ENCODE measurements at regions not wholly inside any gene's neighbourhood (a gene's known extent, or its start where the extent isn't known, plus 50 kb on each side); places are given as distances from the start of the nearest gene placed in this dataset.
"Not testable (repeated sequence)": the region's sequence is repeated elsewhere in the genome, so short reads cannot be mapped to it uniquely, and the experiment has no call there.

DNA sequence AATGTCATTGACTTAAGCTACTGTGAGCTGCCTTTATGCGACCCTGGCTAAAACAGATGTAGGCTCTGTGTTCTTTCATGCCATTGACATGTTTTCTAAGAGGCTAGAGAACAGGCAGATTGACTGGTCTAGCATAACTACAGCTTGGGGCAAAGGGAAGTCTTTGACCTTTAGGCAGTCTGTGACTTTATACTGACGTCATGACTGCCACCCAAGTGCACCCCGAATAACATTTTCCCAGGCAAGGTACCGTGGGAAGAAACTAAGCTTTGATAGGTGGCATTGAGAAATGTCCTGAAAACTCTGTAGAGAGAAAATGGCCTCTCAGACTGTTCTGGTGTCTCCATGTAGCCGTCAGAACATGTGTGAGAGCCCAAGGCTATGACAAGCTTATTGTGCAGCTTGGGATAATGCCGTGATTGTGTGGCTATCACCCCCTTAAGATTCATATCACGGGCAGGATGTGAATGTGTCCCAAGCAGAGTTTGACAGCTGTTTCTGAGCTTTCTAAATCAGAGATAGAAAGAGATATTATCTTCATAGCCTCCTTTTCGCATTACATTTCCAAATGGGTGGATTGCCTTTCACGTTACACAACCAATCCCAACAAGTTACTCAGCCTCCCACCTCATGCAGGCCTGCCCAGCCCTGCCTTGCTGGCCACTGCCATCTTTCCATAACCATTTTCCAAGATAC lies 672.2 kb upstream of the ACVR2A start:
- DNase-seq: no peak

DNA sequence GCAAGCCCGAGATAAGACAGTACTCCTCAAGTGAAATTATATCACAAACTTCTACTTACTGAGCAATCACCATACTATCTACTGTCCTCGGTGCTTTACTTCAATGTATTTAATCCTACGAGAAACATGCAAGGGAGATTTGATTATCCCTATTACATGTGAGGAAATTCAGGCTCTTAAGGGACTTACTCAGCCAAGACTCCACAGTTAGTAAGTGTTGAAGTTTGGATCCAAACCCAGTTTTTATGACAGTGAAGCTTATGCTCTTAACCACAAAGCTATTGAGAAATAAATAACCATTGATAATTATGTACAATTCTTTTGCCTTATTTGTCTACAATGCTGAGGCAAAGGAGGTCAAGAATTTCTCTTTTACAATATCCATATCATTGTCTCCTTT lies 672.9 kb upstream of the ACVR2A start:
- no peak for DNase-seq

DNA sequence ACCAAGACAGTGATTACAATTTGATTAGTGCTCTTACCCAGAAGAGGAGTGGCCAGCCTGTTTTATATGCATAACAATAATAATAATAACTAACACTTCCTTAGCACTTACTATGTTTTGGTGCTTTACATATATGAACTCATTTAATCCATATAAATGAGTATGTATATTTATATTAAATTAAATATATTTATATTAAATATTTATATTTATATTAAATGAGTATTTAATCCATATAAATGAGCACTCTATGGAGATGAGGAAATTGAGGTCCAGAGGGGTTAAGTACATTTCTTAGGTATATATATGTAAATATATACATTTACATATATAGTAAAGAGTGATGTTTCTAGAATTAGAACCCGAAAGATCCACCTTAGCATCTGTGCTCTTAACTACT lies 673.9 kb upstream of the ACVR2A start:
- no peak for DNase-seq

DNA sequence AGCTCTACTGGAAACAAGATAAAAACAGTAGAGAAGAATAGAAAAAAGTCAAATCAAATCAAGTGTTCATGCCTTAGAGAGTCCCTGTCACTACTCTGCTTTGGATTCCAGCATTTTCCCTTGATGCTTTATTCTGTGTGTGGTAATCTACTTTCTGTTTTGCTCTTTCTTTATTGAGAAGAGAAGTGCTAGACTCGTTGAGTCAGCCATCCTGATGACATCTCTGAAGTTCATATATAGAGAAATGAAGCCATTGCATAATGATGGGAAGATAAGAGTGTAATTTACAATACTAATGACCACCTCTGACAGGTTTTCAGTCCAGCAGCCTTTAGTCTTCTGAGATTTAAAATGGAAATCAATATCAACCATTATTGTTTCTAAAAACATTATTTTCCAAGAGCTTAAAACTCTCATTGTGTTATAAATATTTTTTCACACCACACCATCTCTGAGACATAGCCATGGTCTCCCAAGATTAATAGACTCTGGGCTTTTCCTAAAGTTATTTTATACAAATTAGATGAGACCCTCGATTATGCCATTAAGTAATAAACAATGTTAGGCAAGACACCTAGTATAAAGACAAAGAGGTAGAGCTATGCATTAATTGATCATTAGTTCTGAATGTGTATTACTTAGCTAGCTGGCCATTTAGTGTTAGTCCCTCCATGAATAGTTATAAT lies 679.0 kb upstream of the ACVR2A start:
- no peak for DNase-seq

DNA sequence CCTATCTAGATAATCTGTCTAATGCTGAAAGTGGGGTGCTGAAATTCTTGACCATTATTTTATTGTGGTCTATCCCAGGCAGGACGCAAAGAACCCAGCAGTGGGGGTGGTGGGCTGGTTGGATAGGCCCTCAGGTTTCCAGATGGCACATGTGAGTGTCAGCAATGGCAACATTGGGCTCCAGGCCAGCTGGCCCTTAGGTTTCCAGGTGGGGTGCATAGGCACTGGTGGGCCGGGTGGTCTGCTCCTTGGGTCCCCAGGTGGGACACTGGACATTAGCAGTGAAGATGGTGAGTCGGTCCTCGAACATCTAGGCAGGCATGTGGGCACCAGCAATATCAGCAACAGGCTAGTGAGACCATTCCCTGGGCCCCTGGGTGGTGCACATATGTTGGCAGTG lies 680.3 kb upstream of the ACVR2A start:
- DNase-seq: no peak

DNA sequence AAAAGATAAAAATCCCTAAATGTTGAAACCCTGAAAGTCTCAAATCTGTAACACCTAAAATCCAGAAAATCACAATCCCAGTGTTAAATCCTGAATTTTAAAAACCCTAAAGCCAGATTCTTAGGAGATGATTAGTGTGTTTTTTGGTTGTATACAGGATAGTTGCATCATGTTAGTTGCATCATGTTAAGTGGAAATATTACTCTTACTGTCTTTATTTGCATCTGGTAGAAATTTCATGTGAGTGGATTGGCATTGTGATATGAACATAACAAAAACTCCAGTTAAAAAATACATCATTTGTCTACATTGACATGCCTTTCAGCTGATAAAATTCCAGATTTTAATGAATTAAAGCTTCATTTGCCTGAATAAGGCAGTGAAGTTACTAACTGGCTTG lies 683.1 kb upstream of the ACVR2A start:
- no peak for DNase-seq

DNA sequence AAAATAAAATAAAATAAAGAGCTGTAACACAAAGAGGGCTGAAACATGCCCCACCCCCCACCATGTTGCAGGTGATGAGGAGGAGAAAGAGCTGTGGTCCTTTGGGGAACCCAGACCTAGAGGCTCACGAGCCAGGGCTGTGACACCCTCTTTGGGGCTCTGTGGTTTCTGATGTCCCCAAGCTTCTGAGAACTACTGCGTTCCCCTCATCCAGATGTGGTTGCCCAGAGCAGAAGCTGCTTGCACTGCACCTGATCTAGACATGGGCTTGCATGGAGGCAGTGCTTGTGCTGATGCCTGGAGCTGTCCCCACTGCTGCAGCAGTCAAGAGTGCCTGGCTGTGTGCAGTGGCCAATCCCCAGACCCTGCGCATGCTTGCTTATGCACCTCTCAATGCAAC lies 687.9 kb upstream of the ACVR2A start:
- no peak for DNase-seq

DNA sequence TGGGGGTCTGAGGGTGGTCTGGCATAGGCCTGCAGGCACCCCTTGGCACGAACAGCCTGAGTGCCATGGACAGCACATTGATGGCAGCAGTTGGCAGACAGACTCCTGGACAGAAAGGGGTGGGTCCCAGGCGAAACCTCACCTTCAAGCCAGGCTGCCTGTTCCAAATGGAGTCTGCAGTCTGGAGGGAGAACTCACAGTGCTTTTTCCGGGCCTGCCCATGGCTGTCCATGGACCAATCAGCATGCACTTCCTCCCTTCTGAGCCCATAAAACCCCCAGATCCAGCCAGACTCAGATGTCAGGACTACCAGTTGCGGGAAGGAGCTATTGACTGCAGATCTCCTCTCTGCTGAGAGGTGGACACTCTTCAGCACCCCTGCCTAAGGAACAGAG lies 694.6 kb upstream of the ACVR2A start:
- DNase-seq: no peak

DNA sequence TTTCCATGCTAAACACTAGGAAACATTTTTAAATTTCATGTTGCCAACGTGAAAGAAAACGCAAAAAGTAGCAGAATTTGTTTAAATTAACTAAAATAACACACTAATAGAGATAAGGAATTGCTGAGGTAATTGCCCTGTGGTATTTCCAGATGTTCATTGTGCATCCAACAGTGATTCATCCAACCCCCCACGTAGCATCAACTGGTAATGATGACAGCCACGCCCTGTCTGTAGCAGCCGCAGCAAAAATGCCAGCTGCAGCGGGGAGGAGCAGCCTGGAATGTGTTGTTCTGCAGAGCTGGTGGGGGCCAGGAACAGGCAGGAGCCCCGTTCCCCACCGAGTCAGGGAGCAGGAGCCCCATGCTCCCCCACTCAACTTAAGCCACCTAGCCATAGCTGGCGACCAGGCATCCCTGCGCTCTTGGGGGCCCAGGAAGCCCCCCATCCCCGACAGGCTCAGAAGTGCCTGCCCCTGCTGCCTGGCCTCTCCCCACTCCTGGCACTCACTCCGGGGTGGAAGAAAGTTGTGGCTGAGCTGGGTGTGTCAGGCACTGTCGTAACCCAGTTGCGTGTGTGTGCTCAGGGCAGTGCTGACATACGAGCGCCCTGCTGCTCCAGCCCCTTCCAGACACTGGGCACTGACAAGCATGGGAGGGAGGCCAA lies 695.1 kb upstream of the ACVR2A start:
- DNase-seq: no peak

DNA sequence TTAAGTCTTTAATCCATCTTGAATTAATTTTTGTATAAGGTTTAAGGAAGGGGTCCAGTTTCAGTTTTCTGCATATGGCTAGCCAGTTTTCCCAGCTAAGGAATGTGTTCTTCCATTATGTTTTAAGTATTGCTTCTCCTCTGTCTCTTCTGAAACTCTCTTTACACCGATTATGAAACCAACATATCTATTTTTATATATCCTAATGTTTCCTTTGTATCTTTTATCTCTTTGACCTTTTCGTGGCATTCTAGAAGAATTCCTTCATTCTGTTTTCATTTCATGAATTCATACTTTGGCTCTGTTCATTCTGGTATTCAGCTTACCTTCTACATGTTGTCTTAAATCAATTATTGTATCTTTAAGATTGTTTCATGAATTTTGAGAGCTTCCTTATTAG lies 697.0 kb upstream of the ACVR2A start:
- DNase-seq: no peak

DNA sequence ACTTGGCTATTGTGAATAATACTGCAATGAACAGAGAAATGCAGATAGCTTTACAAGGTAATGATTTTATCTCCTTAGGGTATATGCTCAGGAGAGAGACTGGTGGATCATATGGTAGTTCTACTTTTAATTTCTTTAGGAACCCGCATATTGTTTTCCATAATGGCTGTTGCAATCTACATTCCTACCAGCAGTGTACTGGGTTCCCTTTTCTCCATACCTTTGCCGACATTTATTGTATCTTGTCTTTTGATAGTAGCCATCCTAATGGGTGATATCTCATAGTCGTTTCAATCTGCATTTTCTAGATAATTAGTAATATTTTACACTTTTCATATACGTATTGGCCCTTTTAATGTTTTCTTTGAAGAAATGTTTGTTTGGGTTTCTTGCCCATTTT lies 702.9 kb upstream of the ACVR2A start:
- DNase-seq: no peak

DNA sequence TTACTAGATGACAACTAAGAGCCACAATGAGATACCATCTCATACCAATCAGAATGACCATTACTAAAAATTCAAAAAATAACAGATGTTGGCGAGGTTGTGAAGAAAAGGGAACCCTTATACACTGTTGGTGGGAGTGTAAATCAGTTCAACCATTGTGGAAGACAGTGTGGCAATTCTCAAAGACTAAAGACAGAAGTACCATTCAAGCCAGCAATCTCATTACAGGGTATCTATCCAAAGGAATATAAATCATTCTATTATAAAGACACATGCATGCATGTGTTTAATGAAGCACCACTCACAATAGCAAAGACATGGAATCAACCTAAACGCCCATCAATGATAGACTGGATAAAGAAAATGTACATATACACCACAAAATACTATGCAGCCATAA lies 705.1 kb upstream of the ACVR2A start:
- DNase-seq: not testable (repeated sequence)

DNA sequence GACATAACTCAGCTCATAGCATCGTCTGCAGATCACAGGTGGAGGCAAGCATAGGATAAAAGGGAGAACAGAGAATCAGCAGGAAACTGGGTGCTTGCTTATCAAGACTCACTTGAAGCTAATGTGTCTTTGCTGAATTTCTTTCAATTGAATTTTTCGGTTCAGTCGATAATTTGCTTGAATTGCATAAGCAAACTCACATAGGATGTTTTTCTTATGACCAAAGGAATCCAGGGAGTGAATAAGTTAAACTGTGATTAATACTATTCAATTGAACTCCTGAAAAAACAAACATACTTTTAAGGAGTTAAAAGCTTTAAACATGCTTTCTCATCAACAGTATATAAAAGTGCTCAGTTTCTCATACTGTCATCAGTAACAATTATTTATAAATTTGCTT lies 707.1 kb upstream of the ACVR2A start:
- DNase-seq: no peak

DNA sequence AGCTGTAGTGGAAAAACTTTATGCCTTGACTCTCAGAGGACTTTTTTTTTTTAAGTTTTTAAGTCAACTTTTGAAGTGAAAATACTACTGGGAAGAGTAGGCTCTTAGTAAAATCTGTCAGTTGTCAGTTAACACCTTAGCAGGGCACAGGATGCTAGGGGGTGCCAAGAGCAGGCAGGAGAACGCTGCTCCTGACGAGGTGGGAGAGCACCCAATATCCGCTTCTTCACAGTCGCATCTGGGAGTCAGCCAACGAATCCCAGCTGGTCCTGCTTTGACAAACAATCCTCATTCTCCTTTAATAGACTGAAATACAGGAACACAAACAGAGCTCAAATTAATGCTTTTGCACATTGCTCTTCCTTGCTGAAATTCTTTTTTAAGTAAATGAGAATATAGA lies 709.5 kb upstream of the ACVR2A start:
- DNase-seq: no peak

DNA sequence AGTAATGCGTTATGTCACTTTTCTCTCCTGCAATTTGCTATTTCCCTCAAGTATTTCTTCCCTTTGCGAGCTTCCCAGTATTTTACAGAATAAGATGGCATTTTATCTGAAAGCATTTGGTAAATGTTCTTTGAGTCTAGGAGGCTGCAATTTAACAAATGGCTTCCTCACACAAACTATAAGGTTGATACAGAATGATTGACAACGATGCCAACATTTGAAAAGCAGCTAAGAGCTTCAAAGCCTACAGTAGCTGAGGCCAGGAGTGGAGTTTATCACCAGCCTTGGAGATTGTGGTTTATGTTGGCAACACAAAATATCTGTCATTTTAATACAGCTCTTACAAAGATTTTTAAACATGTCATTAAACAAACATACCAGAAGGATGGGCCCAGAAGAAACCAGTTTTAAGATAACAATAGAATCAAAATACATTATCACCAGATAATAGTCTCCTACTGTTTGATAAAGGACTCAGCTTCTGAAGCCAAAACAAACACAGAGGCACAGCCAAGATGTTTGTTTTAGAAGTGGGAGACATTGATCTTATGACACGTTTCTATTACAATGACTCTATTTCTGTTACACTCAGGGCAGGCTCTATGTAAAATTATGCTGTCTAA lies 711.4 kb upstream of the ACVR2A start:
- no peak for DNase-seq

DNA sequence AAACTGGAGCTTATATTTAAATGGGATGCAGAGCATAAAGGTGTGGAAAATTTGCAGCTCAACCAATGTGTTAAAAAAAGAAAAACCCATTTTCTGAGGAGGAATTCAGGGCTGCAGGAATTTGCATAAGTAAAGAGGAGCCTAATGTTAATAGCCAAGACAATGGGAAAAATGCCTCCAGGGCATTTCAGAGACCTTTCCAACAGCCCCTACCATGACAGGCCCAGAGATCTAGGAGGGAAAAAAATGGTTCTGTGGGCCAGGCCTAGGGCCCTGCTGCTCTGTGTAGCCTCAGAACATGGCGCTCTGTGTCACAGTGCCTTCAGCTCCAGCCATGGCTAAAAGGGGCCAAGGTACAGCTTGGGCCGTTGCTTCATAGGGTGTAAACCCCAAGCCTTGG lies 719.7 kb upstream of the ACVR2A start:
- DNase-seq: no peak

DNA sequence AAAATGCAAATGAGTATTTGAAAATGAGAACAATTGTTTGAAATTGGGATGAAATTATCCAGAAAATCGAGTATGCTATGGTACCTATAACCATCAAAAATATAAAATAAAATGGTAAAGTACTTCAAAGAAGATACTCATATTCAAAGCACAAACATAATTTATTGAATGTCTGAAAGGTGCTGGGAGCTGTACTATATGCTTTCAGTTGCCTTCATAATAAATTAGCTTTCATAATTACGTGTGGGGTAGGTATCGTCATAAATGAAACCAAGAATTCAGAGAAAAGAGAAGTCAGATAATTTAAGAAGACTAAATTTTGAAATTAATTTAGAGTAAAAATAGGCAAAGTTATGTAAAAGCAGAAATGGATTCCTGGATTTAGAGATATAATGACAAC lies 721.9 kb upstream of the ACVR2A start:
- DNase-seq: no peak

DNA sequence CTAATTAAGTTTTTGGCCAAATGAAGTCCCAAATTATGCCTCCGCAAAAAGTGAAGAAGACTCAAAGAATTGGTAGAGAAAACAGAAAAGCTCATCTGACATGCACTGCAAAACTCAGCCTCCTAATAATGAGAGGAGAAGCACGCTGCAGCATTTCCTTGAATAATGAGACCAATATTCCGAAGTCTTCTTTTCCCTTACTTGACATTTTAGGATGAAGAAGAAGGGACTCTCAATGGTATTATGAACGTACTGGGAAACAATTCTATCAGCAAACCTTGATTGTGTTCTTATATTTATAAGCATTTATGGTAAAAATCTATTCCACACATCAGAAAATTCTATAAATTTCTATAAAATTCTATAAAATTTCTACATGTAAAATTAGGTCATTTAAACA lies 733.9 kb upstream of the ACVR2A start:
- DNase-seq: no peak

DNA sequence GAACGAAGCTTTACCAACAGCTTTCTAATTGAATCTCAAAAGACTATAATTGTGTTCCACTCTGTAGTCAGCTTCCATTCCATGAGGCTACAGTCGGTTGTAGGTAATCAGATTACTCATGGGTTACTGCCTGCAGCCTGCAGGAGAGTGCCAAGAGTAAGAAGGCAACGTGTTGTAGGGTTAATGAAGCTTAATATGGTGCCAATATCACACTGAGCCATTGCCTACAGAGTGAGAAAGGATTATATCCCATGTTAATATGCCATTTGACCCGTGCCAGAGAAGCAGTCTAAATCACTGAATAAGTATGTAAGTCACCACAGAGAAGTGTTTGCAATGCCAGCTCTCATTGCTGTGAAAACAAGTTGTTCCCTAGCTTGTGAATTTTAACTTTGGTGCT lies 734.5 kb upstream of the ACVR2A start:
- no peak for DNase-seq

DNA sequence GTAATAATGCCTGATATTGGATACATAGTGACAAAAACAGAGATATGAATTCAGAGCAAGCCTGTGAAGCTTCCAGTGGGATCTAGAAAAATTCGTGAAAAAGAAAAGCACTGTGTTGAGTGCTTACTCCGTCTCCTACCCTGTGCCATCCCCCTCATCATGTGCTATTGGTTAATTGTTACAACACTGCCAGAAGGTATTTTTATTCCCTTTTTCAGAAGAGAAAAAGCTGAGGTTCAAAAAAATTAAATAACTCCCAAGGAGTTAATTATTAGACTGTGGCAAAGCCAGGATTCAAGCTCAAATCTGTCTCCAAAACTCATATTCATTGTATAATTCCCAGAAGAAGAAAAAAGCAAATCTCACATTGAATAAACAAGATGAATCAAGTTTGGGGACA lies 735.5 kb upstream of the ACVR2A start:
- no peak for DNase-seq

DNA sequence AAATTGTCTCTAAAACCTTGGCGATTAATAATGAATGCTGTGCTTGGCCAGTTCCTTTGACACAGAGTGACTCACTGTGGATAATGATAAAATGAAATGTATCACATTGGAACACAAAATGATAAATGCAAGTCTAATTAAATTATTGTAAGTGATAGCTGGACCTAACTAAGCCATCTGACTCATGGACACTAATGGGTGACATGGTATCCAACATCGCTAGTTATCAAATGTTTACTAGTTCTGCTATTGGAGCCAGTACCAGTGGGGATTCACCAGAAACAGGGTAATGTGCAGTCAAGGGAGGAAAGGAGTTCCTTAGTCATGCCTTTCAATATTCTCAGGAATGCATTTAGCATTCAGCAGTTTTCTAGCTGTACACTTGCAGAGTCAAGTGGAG lies 736.3 kb upstream of the ACVR2A start:
- DNase-seq: no peak

DNA sequence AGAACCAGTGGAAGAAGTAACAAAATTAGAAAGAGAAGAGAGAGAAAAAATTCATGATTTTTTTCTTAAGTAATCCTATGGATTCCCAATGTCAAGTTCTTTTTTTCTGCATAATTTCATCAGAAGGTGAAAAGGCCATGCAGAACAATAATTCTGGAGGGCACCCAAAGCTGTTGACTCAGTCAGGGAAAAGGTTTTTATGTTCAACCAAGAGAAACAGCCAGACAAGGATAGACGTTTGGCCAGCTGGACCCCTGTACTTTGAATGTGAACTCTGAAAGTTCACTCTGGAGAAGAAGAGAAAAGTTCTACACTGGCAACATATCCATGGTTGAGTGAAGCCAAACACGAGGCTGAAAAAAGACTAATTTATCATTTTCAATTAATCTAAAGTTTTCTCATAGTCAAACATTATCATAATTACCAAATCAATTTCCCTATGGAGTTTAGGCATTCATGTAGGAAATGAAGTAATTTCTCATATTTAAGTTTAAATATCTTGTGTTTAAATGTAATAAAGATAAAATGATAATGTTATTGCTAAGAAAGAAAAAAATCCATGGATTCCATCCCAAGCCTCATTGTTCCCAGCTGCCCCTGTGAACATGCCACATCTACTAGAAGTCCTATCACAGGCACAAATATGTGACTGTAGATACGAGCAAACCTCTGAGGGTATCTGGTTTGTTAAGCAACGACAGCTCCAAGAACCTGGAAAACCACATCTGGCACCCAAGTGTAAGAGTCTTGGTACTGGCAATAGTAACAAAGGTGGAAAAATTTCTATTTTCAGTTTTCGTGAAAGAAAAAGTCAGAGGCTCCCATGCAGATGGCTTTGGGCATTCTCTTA lies 742.7 kb upstream of the ACVR2A start:
- DNase-seq: no peak

DNA sequence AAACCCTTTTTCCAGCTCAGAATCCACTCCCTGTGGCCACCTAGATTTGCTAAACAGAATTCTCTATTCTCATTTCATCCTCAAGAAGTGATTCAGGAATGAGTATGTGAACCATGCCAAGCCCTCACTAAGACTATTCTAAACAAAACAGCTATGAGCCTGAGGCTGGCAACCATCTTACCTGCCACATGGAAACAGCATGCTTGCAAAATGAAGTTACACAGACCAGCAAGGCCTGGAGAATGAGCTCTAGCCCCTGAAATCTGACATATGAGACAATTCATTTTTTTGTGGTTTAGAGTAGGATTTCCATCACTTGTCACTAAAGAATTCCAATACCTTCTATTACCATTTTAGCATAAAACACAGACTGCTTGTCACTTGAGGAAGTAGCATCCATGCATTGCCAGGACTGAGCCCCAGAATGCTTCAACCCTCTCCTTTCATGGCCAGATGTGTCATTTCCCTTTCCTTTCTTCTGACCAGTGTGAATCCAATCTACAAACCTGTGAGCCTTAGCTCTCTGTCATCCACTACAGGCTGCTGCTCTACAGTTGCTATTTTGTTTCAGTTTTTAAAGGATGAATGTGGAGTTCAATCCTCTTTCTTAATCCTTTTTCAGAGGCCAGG lies 744.3 kb upstream of the ACVR2A start:
- no peak for DNase-seq
